Natural killer cell treated with Interleukin-12 subunit alpha and Interleukin-12 subunit beta and Interleukin-15 and Interleukin-18, amount 100 ng/mL, for 72 hours (primary cell): ENCODE measurements at regions not wholly inside any gene's neighbourhood (a gene's known extent, or its start where the extent isn't known, plus 50 kb on each side); places are given as distances from the start of the nearest gene placed in this dataset.

Source experiments
- ATAC-seq, 2 donors: fragments of 150-1000 bp; cut with Tn5 transposase in 1 of 2; sonication (Bioruptor Pico), chemical (Tn5 transposase) in 1 of 2; 2 replicates each; pipeline ENCODE4 v1.10.0; 2021
- DNase-seq: peaks from one replicate; pipeline ENCODE4 v3.0.0; 2022; ENCODE audit warnings: low spot score
- H3K27ac Mint-ChIP-seq, 2 donors: 1 replicate in 1 of 2; 2 replicates in 1 of 2; pipeline ENCODE4 v1.8.0; 2022; ENCODE audit warnings: mixed read lengths in 2 of 2, mild to moderate bottlenecking in 1 of 2, moderate library complexity in 1 of 2
- H3K27me3 Mint-ChIP-seq, 2 donors: 1 replicate in 1 of 2; 2 replicates in 1 of 2; pipeline ENCODE4 v1.8.0; 2022; ENCODE audit warnings: mixed read lengths in 2 of 2
- H3K36me3 Mint-ChIP-seq: one replicate; pipeline ENCODE4 v1.8.0; 2022; ENCODE audit warnings: mixed read lengths
- H3K4me1 Mint-ChIP-seq, 2 donors: 1 replicate in 1 of 2; 2 replicates in 1 of 2; pipeline ENCODE4 v1.8.0; 2022; ENCODE audit warnings: low read depth in 2 of 2, mixed read lengths in 2 of 2, mild to moderate bottlenecking in 1 of 2
- H3K4me3 Mint-ChIP-seq: one replicate; pipeline ENCODE4 v1.8.0; 2022; ENCODE audit warnings: mixed read lengths
- H3K9me3 Mint-ChIP-seq: 2 replicates; pipeline ENCODE4 v1.8.0; 2022; ENCODE audit warnings: mixed read lengths

- H3K36me3 Mint-ChIP-seq, result peaks cover 7% of the 10 kb centered on the region
- no peaks in the 10 kb centered on the region for H3K4me1 Mint-ChIP-seq
- H3K27ac Mint-ChIP-seq, result no peak overlapping the region
- H3K4me3 Mint-ChIP-seq, result no peak overlapping the region
- ATAC-seq (no peak), DNase-seq (no peak)
- H3K27me3 Mint-ChIP-seq, result peaks cover 0 to 7% of the 10 kb centered on the region in 2 donors
- peaks cover 3% of the 10 kb centered on the region for H3K9me3 Mint-ChIP-seq
Observed at GRCh38 chr1:213561870-213562269, 425.9 kb upstream of the PROX1 start.

GRCh38 chr1:213564215-213564659 lies 423.5 kb upstream of the PROX1 start:
- H3K9me3 Mint-ChIP-seq, result peaks cover 3% of the 10 kb centered on the region
- DNase-seq (no peak), ATAC-seq (no peak)
- no peaks in the 10 kb centered on the region for H3K4me1 Mint-ChIP-seq
- H3K36me3 Mint-ChIP-seq, result peaks cover 7% of the 10 kb centered on the region
- no peak overlapping the region for H3K27ac Mint-ChIP-seq
- H3K4me3 Mint-ChIP-seq, result no peak overlapping the region
- peaks cover 0 to 11% of the 10 kb centered on the region in 2 donors for H3K27me3 Mint-ChIP-seq

GRCh38 chr1:213568929-213569815 lies 418.6 kb upstream of the PROX1 start:
- ATAC-seq, result no peak
- no peak overlapping the region for H3K27ac Mint-ChIP-seq
- H3K27me3 Mint-ChIP-seq, result peaks cover 2 to 11% of the 10 kb centered on the region in 2 donors
- no peaks in the 10 kb centered on the region for H3K4me1 Mint-ChIP-seq
- H3K4me3 Mint-ChIP-seq, result no peak overlapping the region
- DNase-seq, result no peak
- H3K36me3 Mint-ChIP-seq, result peaks cover 6% of the 10 kb centered on the region
- H3K9me3 Mint-ChIP-seq, result peaks cover 3% of the 10 kb centered on the region

GRCh38 chr1:213569816-213570150 lies 418.0 kb upstream of the PROX1 start:
- Mint-ChIP-seq H3K27me3 (peaks cover 2 to 11% of the 10 kb centered on the region in 2 donors), H3K9me3 (peaks cover 3% of the 10 kb centered on the region), H3K27ac (no peak overlapping the region), H3K36me3 (peaks cover under 1% of the 10 kb centered on the region), H3K4me1 (no peaks in the 10 kb centered on the region), H3K4me3 (no peak overlapping the region)
- no peak for DNase-seq
- no peak for ATAC-seq

GRCh38 chr1:213570487-213570886 lies 417.3 kb upstream of the PROX1 start:
- no peak for ATAC-seq
- DNase-seq, result no peak
- Mint-ChIP-seq H3K9me3 (peaks cover 3% of the 10 kb centered on the region), H3K36me3 (no peaks in the 10 kb centered on the region), H3K27me3 (peaks cover 2 to 11% of the 10 kb centered on the region in 2 donors), H3K27ac (no peak overlapping the region), H3K4me3 (no peak overlapping the region), H3K4me1 (no peaks in the 10 kb centered on the region)

- Mint-ChIP-seq H3K4me1 (no peaks in the 10 kb centered on the region), H3K9me3 (peaks cover 2% of the 10 kb centered on the region), H3K36me3 (no peaks in the 10 kb centered on the region), H3K27ac (no peak overlapping the region), H3K27me3 (peaks cover 2 to 8% of the 10 kb centered on the region in 2 donors), H3K4me3 (no peak overlapping the region)
- no peak for DNase-seq
- no peak for ATAC-seq
Observed at GRCh38 chr1:213571419-213571818, 416.4 kb upstream of the PROX1 start.

GRCh38 chr1:213571843-213572242 lies 415.9 kb upstream of the PROX1 start:
- H3K4me3 Mint-ChIP-seq, result no peak overlapping the region
- no peak overlapping the region for H3K27ac Mint-ChIP-seq
- ATAC-seq, result no peak
- H3K36me3 Mint-ChIP-seq, result no peaks in the 10 kb centered on the region
- peaks cover 2 to 4% of the 10 kb centered on the region in 2 donors for H3K27me3 Mint-ChIP-seq
- no peaks in the 10 kb centered on the region for H3K9me3 Mint-ChIP-seq
- H3K4me1 Mint-ChIP-seq, result no peaks in the 10 kb centered on the region
- DNase-seq, result no peak

GRCh38 chr1:213572912-213573647 lies 414.7 kb upstream of the PROX1 start:
- Mint-ChIP-seq H3K36me3 (no peaks in the 10 kb centered on the region), H3K27ac (no peak overlapping the region), H3K27me3 (peaks cover 0 to 2% of the 10 kb centered on the region in 2 donors), H3K4me1 (no peaks in the 10 kb centered on the region), H3K4me3 (no peak overlapping the region), H3K9me3 (peaks cover 7% of the 10 kb centered on the region)
- DNase-seq (no peak), ATAC-seq (no peak)

- Mint-ChIP-seq H3K27me3 (peaks cover 0 to 2% of the 10 kb centered on the region in 2 donors), H3K4me1 (no peaks in the 10 kb centered on the region), H3K9me3 (peaks cover 7% of the 10 kb centered on the region), H3K4me3 (no peak overlapping the region), H3K27ac (no peak overlapping the region), H3K36me3 (no peaks in the 10 kb centered on the region)
- DNase-seq, result no peak
- ATAC-seq, result no peak
Observed at GRCh38 chr1:213573648-213574009, 414.1 kb upstream of the PROX1 start.

- H3K4me1 Mint-ChIP-seq, result no peaks in the 10 kb centered on the region
- H3K27ac Mint-ChIP-seq, result no peak overlapping the region
- peaks cover 0 to 3% of the 10 kb centered on the region in 2 donors for H3K27me3 Mint-ChIP-seq
- ATAC-seq (no peak), DNase-seq (no peak)
- no peak overlapping the region for H3K4me3 Mint-ChIP-seq
- H3K9me3 Mint-ChIP-seq, result no peaks in the 10 kb centered on the region
- no peaks in the 10 kb centered on the region for H3K36me3 Mint-ChIP-seq
Observed at GRCh38 chr1:213582976-213583567, 404.7 kb upstream of the PROX1 start.

- Mint-ChIP-seq H3K9me3 (no peaks in the 10 kb centered on the region), H3K36me3 (no peaks in the 10 kb centered on the region), H3K27ac (no peak overlapping the region)
Observed at GRCh38 chr1:213584272-213584671, 403.5 kb upstream of the PROX1 start.

GRCh38 chr1:213585402-213585801 lies 402.4 kb upstream of the PROX1 start:
- Mint-ChIP-seq H3K36me3 (no peaks in the 10 kb centered on the region), H3K27me3 (peaks cover 0 to 3% of the 10 kb centered on the region in 2 donors), H3K4me3 (no peak overlapping the region), H3K9me3 (no peaks in the 10 kb centered on the region), H3K4me1 (no peaks in the 10 kb centered on the region), H3K27ac (no peak overlapping the region)
- no peak for ATAC-seq
- no peak for DNase-seq

More at GRCh38 chr1:213584272-213584671, 403.5 kb upstream of the PROX1 start:
- ATAC-seq (no peak), DNase-seq (no peak)
- Mint-ChIP-seq H3K27me3 (peaks cover 0 to 3% of the 10 kb centered on the region in 2 donors), H3K4me3 (no peak overlapping the region), H3K4me1 (no peaks in the 10 kb centered on the region)

GRCh38 chr1:213585959-213586586 lies 401.7 kb upstream of the PROX1 start:
- Mint-ChIP-seq H3K4me1 (no peaks in the 10 kb centered on the region), H3K27me3 (peaks cover 0 to 3% of the 10 kb centered on the region in 2 donors), H3K27ac (no peak overlapping the region), H3K9me3 (no peaks in the 10 kb centered on the region), H3K36me3 (no peaks in the 10 kb centered on the region), H3K4me3 (no peak overlapping the region)
- DNase-seq (no peak), ATAC-seq (no peak)
